ENCODE measurements at regions not wholly inside any gene's neighbourhood (a gene's known extent, or its start where the extent isn't known, plus 50 kb on each side); places are given as distances from the start of the nearest gene placed in this dataset.

- DNase-seq (ENCODE audit: low read depth): no peak
- H3K4me3 ChIP-seq (ENCODE audit: low read depth, low read length): no peak overlapping the region
- no peak for TF ChIP-seq CTCF (IDR thresholded peaks at IDR 0.05; ENCODE audit: control insufficient read depth, extremely low read depth, insufficient read depth)
These were observed 92.6 kb upstream of the SLC22A23 start for GRCh38 chr6:3549314-3549940.

- H3K4me3 ChIP-seq (ENCODE audit: low read depth, low read length): no peak overlapping the region
- no peak for DNase-seq (ENCODE audit: low read depth)
- TF ChIP-seq CTCF (IDR thresholded peaks at IDR 0.05; ENCODE audit: control insufficient read depth, extremely low read depth, insufficient read depth): no peak
These were observed 89.3 kb upstream of the SLC22A23 start for GRCh38 chr6:3546121-3546520.

GRCh38 chr6:3545156-3545555, 88.3 kb upstream of the SLC22A23 start:
- TF ChIP-seq CTCF (IDR thresholded peaks at IDR 0.05; ENCODE audit: control insufficient read depth, extremely low read depth, insufficient read depth): no peak

GRCh38 chr6:3542032-3542640, 85.3 kb upstream of the SLC22A23 start:
- no peak for TF ChIP-seq CTCF (IDR thresholded peaks at IDR 0.05; ENCODE audit: control insufficient read depth, extremely low read depth, insufficient read depth)
- no peak overlapping the region for H3K4me3 ChIP-seq (ENCODE audit: low read depth, low read length)
- DNase-seq (ENCODE audit: low read depth): no peak

More at GRCh38 chr6:3545156-3545555, 88.3 kb upstream of the SLC22A23 start:
- DNase-seq (ENCODE audit: low read depth): no peak
- H3K4me3 ChIP-seq (ENCODE audit: low read depth, low read length): no peak overlapping the region

- no peak for DNase-seq (ENCODE audit: low read depth)
- H3K4me3 ChIP-seq (ENCODE audit: low read depth, low read length): no peak overlapping the region
- TF ChIP-seq CTCF (IDR thresholded peaks at IDR 0.05; ENCODE audit: control insufficient read depth, extremely low read depth, insufficient read depth): no peak
These were observed 84.2 kb upstream of the SLC22A23 start for GRCh38 chr6:3541006-3541585.

GRCh38 chr6:3540253-3540820, 83.5 kb upstream of the SLC22A23 start:
- H3K4me3 ChIP-seq (ENCODE audit: low read depth, low read length): no peak overlapping the region
- no peak for TF ChIP-seq CTCF (IDR thresholded peaks at IDR 0.05; ENCODE audit: control insufficient read depth, extremely low read depth, insufficient read depth)
- DNase-seq (ENCODE audit: low read depth): no peak
